ENCODE measurements at regions not wholly inside any gene's neighbourhood (a gene's known extent, or its start where the extent isn't known, plus 50 kb on each side); places are given as distances from the start of the nearest gene placed in this dataset.

DNA sequence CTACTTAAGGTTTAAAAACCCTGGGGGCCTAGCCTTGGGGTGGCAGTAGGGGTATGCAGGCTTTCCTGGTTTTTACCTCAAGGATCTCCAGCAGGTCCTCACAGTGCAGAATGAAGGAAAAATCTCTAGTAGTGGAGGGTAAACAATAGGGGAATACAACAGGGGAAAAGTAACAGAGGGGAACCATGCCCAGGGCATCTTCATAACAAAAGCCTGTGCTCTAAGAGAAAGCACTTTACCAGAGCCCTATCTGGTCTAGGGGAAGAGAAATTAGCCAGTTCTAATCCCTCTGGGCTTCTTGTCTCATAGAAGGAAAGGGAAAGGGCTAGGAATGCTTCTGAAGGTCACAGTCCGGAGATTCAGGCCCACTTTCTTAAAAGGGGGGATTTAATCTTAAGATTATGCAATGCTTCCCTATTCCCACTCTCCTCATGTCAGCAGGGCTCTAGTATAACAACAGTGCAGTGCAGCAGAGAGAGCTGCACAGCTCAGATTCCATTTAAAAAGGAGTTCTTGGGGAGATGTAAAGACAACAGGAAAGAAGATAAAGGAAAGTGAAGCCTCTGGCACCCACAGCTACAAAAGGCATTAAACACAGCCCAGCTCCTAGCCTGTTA, 149.0 kb upstream of the CYP1B1 start:
- TF ChIP-seq, protein P1, sequence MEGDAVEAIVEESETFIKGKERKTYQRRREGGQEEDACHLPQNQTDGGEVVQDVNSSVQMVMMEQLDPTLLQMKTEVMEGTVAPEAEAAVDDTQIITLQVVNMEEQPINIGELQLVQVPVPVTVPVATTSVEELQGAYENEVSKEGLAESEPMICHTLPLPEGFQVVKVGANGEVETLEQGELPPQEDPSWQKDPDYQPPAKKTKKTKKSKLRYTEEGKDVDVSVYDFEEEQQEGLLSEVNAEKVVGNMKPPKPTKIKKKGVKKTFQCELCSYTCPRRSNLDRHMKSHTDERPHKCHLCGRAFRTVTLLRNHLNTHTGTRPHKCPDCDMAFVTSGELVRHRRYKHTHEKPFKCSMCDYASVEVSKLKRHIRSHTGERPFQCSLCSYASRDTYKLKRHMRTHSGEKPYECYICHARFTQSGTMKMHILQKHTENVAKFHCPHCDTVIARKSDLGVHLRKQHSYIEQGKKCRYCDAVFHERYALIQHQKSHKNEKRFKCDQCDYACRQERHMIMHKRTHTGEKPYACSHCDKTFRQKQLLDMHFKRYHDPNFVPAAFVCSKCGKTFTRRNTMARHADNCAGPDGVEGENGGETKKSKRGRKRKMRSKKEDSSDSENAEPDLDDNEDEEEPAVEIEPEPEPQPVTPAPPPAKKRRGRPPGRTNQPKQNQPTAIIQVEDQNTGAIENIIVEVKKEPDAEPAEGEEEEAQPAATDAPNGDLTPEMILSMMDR (conservative IDR thresholded peaks at IDR 0.05; ENCODE audit: low read length): no peak
- TF ChIP-seq EZH2phosphoT487 (IDR thresholded peaks at IDR 0.05; ENCODE audit: borderline replicate concordance, low read depth, low read length): no peak
